SK-N-SH (cell line): ENCODE measurements at regions not wholly inside any gene's neighbourhood (a gene's known extent, or its start where the extent isn't known, plus 50 kb on each side); places are given as distances from the start of the nearest gene placed in this dataset.

Experiments used
- CTCF ChIA-PET: fragments of 300-600, 350-600 bp; formaldehyde crosslinking; extraction: SDS; loops from one replicate; lab custom pipeline; 2021; lab: Yijun Ruan, JAX
- POLR2A ChIA-PET: fragments of 350-600 bp; sonication (Branson Sonifier 250); formaldehyde crosslinking; extraction: SDS; loops from one replicate; lab custom pipeline; 2020; ENCODE audit warnings: antibody characterized with exemption, inconsistent platforms; lab: Yijun Ruan, JAX
- DNase-seq: peaks from one replicate; pipeline ENCODE4 v3.0.0; 2012
- H2AFZ ChIP-seq: fragments of 200-600 bp; sonication (generic); 2 replicates; pipeline ENCODE4 v1.8.1; 2016; ENCODE audit warnings: antibody characterized with exemption, mild to moderate bottlenecking, low read depth
- H3F3A ChIP-seq: fragments of 200-600 bp; sonication (generic); replicated peaks from 2 replicates; pipeline ENCODE3; 2016; ENCODE audit warnings: antibody characterized with exemption, mild to moderate bottlenecking; ENCODE audit not compliant: insufficient read depth
- H3K27ac ChIP-seq, 2 experiments: fragments of 200-500 bp in 1 of 2; fragments of 200-600 bp in 1 of 2; sonication (Bioruptor generic) in 1 of 2; sonication (generic), shearing (Covaris generic) in 1 of 2; 2 replicates each; pipeline versions ENCODE4 v1.5.1 to v1.6.1; 2014 to 2016; ENCODE audit warnings: low read depth in 2 of 2, inconsistent platforms in 1 of 2, low read length in 1 of 2, mild to moderate bottlenecking in 1 of 2, mixed read lengths in 1 of 2
- H3K27me3 ChIP-seq: fragments of 200-600 bp; sonication (generic), shearing (Covaris generic); 2 replicates; pipeline ENCODE4 v1.6.1; 2016; ENCODE audit warnings: mixed run types; ENCODE audit not compliant: insufficient read depth
- H3K36me3 ChIP-seq, 2 experiments: fragments of 200-500 bp in 1 of 2; fragments of 200-600 bp in 1 of 2; sonication (Bioruptor generic) in 1 of 2; sonication (generic) in 1 of 2; replicated peaks in 1 of 2; 2 replicates each; pipeline versions ENCODE3 to v1.5.1; 2014 to 2016; ENCODE audit warnings: low read length in 1 of 2, mild to moderate bottlenecking in 1 of 2; ENCODE audit not compliant: insufficient read depth in 2 of 2, control insufficient read depth in 1 of 2
- H3K4me1 ChIP-seq, 2 experiments: fragments of 200-500 bp in 1 of 2; fragments of 200-600 bp in 1 of 2; sonication (Bioruptor generic) in 1 of 2; sonication (generic), shearing (Covaris generic) in 1 of 2; 2 replicates each; pipeline versions ENCODE4 v1.5.1 to v1.6.1; 2014 to 2016; ENCODE audit warnings: low read depth in 1 of 2, low read length in 1 of 2, mixed run types in 1 of 2; ENCODE audit not compliant: insufficient read depth in 2 of 2, control insufficient read depth in 1 of 2
- H3K4me2 ChIP-seq: fragments of 200-600 bp; sonication (generic), shearing (Covaris generic); 2 replicates; pipeline ENCODE4 v1.6.1; 2017; ENCODE audit warnings: mixed run types
- H3K4me3 ChIP-seq, 2 experiments: fragments of 200-500 bp in 1 of 2; fragments of 200-600 bp in 1 of 2; sonication (Bioruptor generic) in 1 of 2; sonication (generic), shearing (Covaris generic) in 1 of 2; 2 replicates each; pipeline versions ENCODE4 v1.5.1 to v1.8.1; 2014 to 2016; ENCODE audit warnings: low read depth in 2 of 2, inconsistent platforms in 1 of 2, low read length in 1 of 2, mild to moderate bottlenecking in 1 of 2, mixed read lengths in 1 of 2, moderate library complexity in 1 of 2
- H3K79me2 ChIP-seq: fragments of 200-600 bp; sonication (generic); 2 replicates; pipeline ENCODE4 v1.8.1; 2017; ENCODE audit warnings: mild to moderate bottlenecking; ENCODE audit not compliant: insufficient read depth
- H3K9ac ChIP-seq: fragments of 200-600 bp; sonication (generic); 2 replicates; pipeline ENCODE4 v1.6.1; 2017; ENCODE audit warnings: mixed run types
- H3K9me2 ChIP-seq: fragments of 200-600 bp; sonication (generic); 2 replicates; pipeline ENCODE4 v1.6.1; 2017; ENCODE audit warnings: mixed run types
- H3K9me3 ChIP-seq: fragments of 200-600 bp; sonication (generic); 2 replicates; pipeline ENCODE4 v1.6.1; 2017; ENCODE audit warnings: mixed run types, mild to moderate bottlenecking, moderate library complexity
- H4K20me1 ChIP-seq: fragments of 200-600 bp; sonication (generic); 2 replicates; pipeline ENCODE4 v1.6.1; 2017; ENCODE audit warnings: mild to moderate bottlenecking, mixed run types; ENCODE audit not compliant: insufficient read depth
- CHD2 ChIP-seq: fragments of 150-350 bp; IDR thresholded peaks from 2 replicates; pipeline ENCODE4 v1.6.1; 2018; ENCODE audit warnings: low read length; ENCODE audit not compliant: partially characterized antibody
- ELF1 ChIP-seq: IDR thresholded peaks from 2 replicates; pipeline ENCODE4 v1.4.0; 2012
- EZH2phosphoT487 ChIP-seq: fragments of 200-600 bp; sonication (generic); IDR thresholded peaks from 2 replicates; pipeline ENCODE4 v1.6.1; 2017; ENCODE audit warnings: low read depth, mixed run types, mild to moderate bottlenecking, antibody characterized with exemption, moderate library complexity, borderline replicate concordance
- FOXJ3 ChIP-seq: sonication (generic); formaldehyde crosslinking; IDR thresholded peaks from 2 replicates; pipeline ENCODE4 v1.5.1; 2020; ENCODE audit warnings: mild to moderate bottlenecking, missing genetic modification reagents
- IRF3 ChIP-seq: fragments of 150-350 bp; IDR thresholded peaks from 2 replicates; pipeline ENCODE4 v1.6.1; 2016; ENCODE audit warnings: mild to moderate bottlenecking, low read depth, low read length
- RXRA ChIP-seq: IDR thresholded peaks from 2 replicates; pipeline ENCODE4 v1.4.0; 2012; ENCODE audit warnings: low read depth, mild to moderate bottlenecking, borderline replicate concordance
- SMC3 ChIP-seq: IDR thresholded peaks from 2 replicates; pipeline ENCODE4 v1.6.1; 2012; ENCODE audit warnings: low read depth, low read length, improper control_type of control experiment
- TEAD4 ChIP-seq: IDR thresholded peaks from 2 replicates; pipeline ENCODE4 v1.4.0; 2012; ENCODE audit warnings: mild to moderate bottlenecking, borderline replicate concordance; ENCODE audit not compliant: insufficient read depth
- YY1 ChIP-seq: IDR thresholded peaks from 2 replicates; pipeline ENCODE4 v1.4.0; 2012; ENCODE audit warnings: low read depth, mild to moderate bottlenecking
- WGBS: methylation state at CpG from one replicate; pipeline ENCODE4 v1.1.6; 2017; ENCODE audit warnings: low lambda C conversion rate; 5-methylcytosine and 5-hydroxymethylcytosine counted together

- Histone ChIP-seq H3K9ac (no peak overlapping the region), H3K9me3 (no peaks in the 10 kb centered on the region), H3K4me3 (no peak overlapping the region), H3K27ac (no peak overlapping the region), H3K36me3 (no peaks in the 10 kb centered on the region), H3K79me2 (no peaks in the 10 kb centered on the region), H2AFZ (no peak overlapping the region), H3F3A (no peaks in the 10 kb centered on the region), H3K4me2 (no peak overlapping the region), H4K20me1 (no peaks in the 10 kb centered on the region), H3K9me2 (no peaks in the 10 kb centered on the region), H3K27me3 (no peaks in the 10 kb centered on the region), H3K4me1 (no peaks in the 10 kb centered on the region)
- ChIA-PET CTCF (no interaction called here), POLR2A (no interaction called here)
- no peak for DNase-seq
- 0% methylated on average over 2 of the region's 2 CpGs for WGBS
- TF ChIP-seq SMC3, result no peak
- TF ChIP-seq YY1, result no peak
- TF ChIP-seq ELF1, result no peak
- no peak for TF ChIP-seq FOXJ3 (CRISPR knock-in tag)
- TF ChIP-seq IRF3, result no peak
Observed at GRCh38 chr2:82781176-82781915, 1677.7 kb downstream of the SUCLG1 start.

DNA sequence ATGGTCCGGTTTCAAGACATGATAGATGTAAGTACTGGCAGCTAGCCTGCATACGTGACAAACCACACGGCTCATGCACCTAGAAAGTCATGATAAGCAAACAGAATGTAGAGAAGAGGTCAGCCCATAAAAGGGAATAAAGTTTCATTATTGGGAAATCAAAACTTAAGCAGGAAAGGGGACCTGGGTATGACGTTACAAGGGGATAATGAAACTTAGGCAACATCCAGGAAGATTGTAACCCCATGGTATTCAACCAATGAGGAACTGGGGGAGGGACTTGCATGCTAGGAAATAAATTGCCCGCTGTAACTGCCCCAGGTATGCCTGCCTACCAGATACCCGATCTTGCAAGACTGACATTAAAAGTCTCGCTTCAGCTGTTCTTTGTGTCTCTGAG is 1679.0 kb downstream of the SUCLG1 start:
- Histone ChIP-seq H2AFZ (no peak overlapping the region), H3K4me3 (no peak overlapping the region), H3K27ac (no peak overlapping the region), H3K9ac (no peak overlapping the region), H3K4me2 (no peak overlapping the region), H3K9me3 (no peaks in the 10 kb centered on the region), H3K4me1 (no peaks in the 10 kb centered on the region), H3K79me2 (no peaks in the 10 kb centered on the region), H3K36me3 (no peaks in the 10 kb centered on the region), H3K9me2 (no peaks in the 10 kb centered on the region), H3F3A (no peaks in the 10 kb centered on the region), H4K20me1 (no peaks in the 10 kb centered on the region), H3K27me3 (no peaks in the 10 kb centered on the region)
- no peak for TF ChIP-seq EZH2phosphoT487
- ChIA-PET CTCF (no interaction called here), POLR2A (no interaction called here)
- 6% methylated on average over 7 of the region's 7 CpGs for WGBS
- no peak for DNase-seq

DNA sequence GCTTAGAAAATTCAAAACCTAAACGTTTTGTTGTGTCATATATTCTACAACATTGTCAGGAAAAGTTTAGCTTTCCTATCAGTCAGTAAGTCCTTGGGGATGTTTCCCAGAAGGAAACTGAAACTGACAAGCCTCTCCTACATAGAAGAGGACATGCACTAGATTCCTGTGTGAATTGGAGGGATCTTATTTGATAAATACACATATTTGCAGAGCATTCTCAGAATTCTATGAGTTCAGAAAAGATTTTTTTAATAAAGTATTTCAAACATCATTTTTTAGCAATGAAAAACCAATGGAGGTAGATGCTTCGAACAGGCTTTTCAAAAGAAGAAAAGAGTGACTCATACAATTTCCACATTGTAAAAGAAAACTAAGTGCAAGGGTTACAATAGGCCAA is 1706.7 kb downstream of the SUCLG1 start:
- Histone ChIP-seq H3K4me3 (no peak overlapping the region), H3K4me1 (no peaks in the 10 kb centered on the region), H3K27me3 (no peaks in the 10 kb centered on the region), H3K79me2 (no peaks in the 10 kb centered on the region), H3K36me3 (no peaks in the 10 kb centered on the region), H3K4me2 (no peak overlapping the region), H4K20me1 (no peaks in the 10 kb centered on the region), H3F3A (no peaks in the 10 kb centered on the region), H3K9me2 (no peaks in the 10 kb centered on the region), H3K9me3 (no peaks in the 10 kb centered on the region), H3K9ac (no peak overlapping the region), H3K27ac (no peak overlapping the region), H2AFZ (no peak overlapping the region)
- DNase-seq, result no peak
- ChIA-PET CTCF (no interaction called here), POLR2A (no interaction called here)
- TF ChIP-seq CHD2 (no peak), TEAD4 (no peak), RXRA (no peak)
- WGBS, result 0% methylated on average over 2 of the region's 2 CpGs
